ENCODE measurements at regions not wholly inside any gene's neighbourhood (a gene's known extent, or its start where the extent isn't known, plus 50 kb on each side); places are given as distances from the start of the nearest gene placed in this dataset.

DNA sequence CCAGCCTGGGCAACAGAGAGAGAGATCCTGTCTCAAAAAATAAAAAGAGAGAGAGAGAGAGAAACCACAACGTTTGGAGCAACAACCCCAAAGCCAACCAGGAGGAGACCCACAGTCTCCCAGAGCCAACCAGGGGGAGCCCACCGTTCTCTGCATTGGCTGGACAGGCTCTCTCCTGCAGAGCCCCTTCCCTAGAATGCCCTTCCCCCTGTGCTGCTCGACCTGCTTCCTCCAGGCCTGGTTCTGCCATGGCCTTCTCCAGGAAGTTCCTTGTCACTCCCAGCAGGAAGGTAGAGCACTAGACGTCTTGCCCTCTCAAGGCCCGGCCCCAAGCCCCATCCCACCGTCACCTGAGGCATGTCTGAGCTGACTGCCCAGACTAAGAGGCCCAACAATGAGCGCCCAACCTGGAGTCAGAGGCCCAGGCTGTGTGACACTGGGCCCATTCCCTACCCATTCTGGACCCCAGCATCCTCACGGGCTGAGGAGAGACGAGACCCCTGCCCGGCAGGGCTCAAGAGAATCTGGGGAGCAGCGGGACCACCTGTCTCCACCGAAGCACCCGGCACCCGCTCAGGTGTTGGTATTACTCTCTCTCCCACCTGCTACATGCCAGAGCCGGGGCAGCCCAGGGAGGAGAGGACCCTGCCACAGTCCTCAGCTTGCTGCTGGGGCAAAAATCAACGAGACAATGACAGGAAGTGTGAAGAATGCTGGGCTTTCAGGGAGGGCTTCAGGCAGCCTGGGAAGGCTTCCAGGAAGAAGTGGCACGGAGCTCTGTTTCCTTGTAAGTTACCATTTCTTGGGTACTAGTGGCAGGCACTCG, 61.2 kb downstream of the DIO3 start:
- TF ChIP-seq, protein P1, sequence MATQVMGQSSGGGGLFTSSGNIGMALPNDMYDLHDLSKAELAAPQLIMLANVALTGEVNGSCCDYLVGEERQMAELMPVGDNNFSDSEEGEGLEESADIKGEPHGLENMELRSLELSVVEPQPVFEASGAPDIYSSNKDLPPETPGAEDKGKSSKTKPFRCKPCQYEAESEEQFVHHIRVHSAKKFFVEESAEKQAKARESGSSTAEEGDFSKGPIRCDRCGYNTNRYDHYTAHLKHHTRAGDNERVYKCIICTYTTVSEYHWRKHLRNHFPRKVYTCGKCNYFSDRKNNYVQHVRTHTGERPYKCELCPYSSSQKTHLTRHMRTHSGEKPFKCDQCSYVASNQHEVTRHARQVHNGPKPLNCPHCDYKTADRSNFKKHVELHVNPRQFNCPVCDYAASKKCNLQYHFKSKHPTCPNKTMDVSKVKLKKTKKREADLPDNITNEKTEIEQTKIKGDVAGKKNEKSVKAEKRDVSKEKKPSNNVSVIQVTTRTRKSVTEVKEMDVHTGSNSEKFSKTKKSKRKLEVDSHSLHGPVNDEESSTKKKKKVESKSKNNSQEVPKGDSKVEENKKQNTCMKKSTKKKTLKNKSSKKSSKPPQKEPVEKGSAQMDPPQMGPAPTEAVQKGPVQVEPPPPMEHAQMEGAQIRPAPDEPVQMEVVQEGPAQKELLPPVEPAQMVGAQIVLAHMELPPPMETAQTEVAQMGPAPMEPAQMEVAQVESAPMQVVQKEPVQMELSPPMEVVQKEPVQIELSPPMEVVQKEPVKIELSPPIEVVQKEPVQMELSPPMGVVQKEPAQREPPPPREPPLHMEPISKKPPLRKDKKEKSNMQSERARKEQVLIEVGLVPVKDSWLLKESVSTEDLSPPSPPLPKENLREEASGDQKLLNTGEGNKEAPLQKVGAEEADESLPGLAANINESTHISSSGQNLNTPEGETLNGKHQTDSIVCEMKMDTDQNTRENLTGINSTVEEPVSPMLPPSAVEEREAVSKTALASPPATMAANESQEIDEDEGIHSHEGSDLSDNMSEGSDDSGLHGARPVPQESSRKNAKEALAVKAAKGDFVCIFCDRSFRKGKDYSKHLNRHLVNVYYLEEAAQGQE (IDR thresholded peaks at IDR 0.05), result no peak
- TF ChIP-seq EGR1 (IDR thresholded peaks at IDR 0.05; ENCODE audit: low read depth in 2 of 2), result no peak
- TF ChIP-seq RXRA (IDR thresholded peaks at IDR 0.05), result no peak
- TF ChIP-seq, protein P2, sequence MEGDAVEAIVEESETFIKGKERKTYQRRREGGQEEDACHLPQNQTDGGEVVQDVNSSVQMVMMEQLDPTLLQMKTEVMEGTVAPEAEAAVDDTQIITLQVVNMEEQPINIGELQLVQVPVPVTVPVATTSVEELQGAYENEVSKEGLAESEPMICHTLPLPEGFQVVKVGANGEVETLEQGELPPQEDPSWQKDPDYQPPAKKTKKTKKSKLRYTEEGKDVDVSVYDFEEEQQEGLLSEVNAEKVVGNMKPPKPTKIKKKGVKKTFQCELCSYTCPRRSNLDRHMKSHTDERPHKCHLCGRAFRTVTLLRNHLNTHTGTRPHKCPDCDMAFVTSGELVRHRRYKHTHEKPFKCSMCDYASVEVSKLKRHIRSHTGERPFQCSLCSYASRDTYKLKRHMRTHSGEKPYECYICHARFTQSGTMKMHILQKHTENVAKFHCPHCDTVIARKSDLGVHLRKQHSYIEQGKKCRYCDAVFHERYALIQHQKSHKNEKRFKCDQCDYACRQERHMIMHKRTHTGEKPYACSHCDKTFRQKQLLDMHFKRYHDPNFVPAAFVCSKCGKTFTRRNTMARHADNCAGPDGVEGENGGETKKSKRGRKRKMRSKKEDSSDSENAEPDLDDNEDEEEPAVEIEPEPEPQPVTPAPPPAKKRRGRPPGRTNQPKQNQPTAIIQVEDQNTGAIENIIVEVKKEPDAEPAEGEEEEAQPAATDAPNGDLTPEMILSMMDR (IDR thresholded peaks at IDR 0.05; ENCODE audit: low read depth, low read length, missing input control), result no peak
- TF ChIP-seq, protein P3, sequence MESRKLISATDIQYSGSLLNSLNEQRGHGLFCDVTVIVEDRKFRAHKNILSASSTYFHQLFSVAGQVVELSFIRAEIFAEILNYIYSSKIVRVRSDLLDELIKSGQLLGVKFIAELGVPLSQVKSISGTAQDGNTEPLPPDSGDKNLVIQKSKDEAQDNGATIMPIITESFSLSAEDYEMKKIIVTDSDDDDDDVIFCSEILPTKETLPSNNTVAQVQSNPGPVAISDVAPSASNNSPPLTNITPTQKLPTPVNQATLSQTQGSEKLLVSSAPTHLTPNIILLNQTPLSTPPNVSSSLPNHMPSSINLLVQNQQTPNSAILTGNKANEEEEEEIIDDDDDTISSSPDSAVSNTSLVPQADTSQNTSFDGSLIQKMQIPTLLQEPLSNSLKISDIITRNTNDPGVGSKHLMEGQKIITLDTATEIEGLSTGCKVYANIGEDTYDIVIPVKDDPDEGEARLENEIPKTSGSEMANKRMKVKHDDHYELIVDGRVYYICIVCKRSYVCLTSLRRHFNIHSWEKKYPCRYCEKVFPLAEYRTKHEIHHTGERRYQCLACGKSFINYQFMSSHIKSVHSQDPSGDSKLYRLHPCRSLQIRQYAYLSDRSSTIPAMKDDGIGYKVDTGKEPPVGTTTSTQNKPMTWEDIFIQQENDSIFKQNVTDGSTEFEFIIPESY (IDR thresholded peaks at IDR 0.05), result no peak
- TF ChIP-seq RAD21 (IDR thresholded peaks at IDR 0.05), result no peak
- TF ChIP-seq SP1 (IDR thresholded peaks at IDR 0.05), result no peak
- TF ChIP-seq FOXA1 (IDR thresholded peaks at IDR 0.05), result no peak
